GM19240 (cell line): ENCODE measurements at regions not wholly inside any gene's neighbourhood (a gene's known extent, or its start where the extent isn't known, plus 50 kb on each side); places are given as distances from the start of the nearest gene placed in this dataset.
"Not testable (repeated sequence)": the region's sequence is repeated elsewhere in the genome, so short reads cannot be mapped to it uniquely, and the experiment has no call there.

Source experiments
- DNase-seq: peaks from one replicate; pipeline ENCODE4 v3.0.0; 2011; ENCODE audit warnings: low spot score; ENCODE audit not compliant: insufficient read length

DNA sequence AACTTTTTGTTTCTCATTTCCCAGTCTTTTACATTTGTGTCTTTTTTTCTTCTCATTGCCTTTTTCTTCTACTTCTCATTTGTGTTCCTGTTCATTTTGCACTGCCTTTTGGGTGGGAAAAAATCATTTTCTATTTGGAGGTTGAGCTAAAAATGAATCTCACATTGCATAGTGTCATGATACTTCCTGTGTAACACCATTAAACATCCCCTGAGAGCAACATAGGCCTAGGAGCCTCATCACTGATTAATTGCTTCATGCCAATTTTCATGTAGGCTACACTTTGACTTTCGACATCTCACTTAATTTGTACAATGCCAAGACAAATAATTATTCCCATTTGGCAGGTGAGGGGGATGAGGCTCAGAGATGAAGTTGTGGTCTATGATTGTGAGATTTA lies 279.2 kb downstream of the EDEM1 start:
- DNase-seq = no peak

DNA sequence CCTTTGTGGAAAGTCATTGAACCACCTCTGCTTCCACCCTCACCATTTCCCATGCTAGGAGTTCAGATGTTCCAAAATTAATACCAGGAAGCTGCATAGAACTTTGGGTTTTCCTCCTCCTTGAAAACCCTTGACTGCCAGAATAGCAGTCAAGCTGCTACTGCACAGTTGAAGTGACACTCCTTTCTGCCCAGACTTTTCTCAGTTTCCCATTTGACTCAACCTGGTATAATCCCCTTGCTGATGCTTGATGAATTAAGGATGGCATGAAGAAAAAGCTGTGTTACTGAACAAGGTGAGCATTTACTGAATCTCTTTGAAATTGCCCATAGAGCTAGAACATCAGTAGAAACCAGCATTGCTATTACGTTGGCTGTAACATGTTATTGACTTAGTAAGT lies 286.0 kb downstream of the EDEM1 start:
- DNase-seq = no peak

DNA sequence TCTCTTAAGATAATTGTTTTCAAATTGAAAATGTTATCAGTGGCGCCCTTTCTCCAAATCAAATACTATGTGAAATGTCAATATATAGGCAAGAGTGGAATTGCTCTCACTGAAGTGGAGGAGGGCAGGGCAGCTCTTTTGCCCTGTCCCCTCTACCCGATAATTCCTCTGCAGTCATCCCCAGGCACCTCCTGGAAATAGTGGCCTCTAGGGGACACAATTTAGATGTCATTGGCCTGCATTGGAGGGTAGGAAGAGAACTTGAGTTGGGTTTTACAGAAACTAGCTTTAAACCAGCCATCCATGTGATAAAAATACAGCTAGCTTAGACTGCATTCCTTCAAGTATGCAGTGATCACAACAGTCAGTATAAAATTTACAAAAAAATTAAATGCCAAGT lies 288.9 kb downstream of the EDEM1 start:
- no peak for DNase-seq

DNA sequence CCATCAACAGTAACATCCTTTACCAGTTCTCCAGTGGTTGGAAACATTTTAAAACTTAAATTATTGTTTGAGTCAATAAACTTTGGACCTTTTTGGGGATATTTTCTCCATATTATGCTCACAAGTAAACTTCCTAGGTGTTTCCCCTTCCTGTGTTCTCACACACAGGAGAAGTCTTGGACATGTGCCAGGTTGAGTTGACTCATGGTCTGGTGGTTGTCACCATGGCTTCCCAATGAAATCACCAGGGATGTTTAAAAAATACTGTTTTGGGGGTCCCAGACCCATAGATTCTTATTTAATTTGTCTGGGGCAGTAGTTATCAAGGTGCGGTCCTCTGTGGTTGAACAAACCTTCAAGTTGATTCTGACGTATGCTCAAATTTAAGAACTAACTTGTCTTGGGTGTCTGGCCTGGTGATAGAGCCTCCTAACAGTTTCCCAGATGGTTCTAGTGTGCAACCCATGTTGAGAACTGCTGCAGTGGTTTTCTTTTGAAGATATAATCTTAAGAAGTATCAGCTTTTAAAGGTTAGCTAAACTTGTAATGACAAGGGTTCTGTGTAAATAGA lies 291.8 kb downstream of the EDEM1 start:
- DNase-seq = no peak

DNA sequence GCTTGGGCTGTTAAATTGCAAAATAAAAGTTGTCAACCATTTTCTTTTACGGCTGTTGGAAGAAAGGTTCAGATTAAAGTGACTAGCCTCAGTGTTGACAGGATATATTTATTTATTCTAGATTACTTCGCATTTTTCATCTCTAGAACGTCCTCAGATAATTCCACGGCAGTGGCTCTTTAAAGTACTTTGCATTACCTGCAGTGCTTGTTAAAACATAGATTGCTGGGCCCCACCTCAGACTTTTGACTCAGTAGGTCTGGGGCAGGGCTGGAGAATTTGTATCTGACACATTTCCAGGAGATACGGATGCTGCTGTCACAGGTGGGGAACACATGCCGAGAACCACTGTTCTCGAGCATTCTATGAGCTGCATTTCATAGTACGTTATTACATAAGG lies 292.7 kb downstream of the EDEM1 start:
- no peak for DNase-seq

DNA sequence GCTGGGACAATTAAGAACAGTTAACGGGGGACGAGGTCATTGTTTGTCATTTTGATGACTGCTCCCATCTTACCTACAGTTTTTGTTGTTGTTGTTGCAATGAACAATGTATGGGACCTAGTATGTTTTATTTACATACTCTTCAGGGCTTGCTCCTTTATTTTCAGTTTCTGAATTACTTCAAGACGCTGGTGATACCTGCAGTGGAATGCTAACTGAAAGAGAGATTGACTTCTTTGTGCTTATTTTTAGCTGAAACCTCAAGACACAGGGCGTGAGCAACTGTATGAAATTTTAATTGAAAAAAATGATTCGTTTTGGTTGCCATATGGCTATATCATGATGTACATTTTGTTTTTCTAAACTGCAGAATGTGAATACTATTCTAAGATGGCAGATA lies 297.9 kb downstream of the EDEM1 start:
- DNase-seq = no peak

DNA sequence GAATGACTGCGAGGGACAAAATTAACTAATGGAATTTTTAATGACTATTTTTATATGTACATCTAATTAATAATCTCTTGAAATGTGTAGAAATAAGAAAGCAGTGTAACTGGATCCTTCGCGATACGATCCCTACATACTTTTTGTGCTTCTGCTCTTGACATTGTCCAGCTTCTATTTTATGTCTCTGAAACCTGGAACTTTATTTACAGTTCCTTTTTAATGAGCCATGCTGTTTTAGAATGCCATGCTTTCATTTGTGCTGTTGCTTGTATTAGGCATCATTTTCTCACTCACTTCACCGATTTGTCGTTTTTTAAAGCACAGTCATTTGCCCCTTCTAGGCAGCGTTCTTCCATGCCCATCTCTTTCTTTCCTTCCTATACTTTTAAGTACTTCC lies 301.3 kb downstream of the EDEM1 start:
- DNase-seq = no peak

DNA sequence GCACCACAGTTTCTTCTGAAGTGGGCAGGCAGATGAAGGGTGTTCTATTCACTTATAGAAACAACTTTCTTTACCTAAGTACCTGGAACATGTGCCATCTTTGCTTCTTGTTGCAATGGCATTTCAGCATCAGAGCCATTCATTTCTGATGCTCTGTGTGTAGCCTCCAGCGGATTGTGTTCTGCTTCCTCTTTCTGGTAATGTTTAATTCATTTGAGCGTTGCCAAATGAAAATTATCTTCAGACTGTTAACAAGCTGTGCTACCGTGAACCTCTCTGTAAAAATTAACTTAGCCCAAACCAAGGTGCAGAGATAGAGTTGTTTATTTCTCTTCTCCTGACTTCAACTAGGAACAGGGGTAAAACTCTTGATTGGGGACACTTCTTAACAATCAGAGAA lies 302.0 kb downstream of the EDEM1 start:
- no peak for DNase-seq

DNA sequence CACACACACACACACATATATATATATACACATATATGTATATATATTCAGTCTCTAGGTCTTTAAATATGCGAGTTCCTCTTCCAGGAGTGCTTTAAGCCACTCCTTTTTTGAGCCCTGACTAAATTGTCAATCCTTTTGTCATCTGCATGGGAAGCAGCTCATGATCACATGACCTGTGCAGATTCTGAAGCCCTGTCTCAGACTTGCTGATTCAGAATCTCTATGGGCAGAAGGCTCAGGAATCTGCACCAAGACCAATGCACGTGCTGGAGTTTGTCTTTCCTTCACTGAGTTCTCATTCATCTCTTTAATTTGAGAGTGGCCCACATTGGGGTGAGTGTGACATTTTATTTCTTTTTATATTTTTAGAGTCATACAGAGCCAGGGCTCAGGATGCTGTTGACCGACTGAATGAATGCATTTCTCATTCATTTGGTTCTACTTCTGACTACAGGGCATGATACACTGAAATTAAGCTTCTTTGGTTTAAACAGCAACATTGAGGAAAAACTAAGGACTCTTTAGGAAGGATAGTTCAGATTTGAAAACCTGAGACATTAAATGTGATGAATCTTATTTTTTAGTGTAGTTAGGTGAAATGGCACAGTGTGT lies 307.5 kb downstream of the EDEM1 start:
- DNase-seq = no peak

DNA sequence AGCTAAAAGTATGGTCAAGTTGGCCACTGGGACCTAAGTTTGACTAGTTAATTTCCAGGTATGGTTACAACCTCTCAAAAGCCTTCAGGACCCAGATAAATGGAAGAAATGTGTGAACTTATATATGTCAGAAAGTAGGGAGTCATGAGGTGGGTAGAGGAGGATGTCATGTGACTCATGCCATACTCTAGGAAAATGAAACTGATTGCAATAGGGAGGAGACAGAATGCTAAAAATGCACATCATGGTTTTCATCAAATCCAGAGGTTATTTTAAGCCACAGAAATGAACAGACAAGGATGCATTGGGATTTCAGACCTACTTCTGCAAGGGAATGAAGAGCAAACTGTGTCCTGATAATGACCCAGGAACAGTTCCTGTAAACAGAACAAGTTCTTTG lies 310.0 kb downstream of the EDEM1 start:
- no peak for DNase-seq

DNA sequence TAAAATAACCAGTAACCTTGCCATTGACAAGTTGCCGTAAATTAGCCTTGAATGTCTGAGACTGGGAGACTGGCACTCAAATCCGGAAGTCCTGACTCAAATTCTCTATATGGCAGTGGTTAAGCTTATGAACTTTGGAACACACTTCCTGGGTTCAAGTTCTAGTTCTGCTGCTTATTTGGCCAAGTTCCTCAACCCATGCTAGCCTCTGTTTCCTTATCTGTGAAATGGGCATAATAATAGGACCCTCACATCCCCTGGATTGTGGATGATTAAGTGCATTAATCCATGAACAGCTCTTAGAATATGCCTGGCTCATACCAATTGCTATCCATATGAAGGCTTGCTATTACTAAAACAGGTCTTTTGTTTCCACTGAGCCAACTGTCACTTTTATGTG lies 311.5 kb downstream of the EDEM1 start:
- no peak for DNase-seq

DNA sequence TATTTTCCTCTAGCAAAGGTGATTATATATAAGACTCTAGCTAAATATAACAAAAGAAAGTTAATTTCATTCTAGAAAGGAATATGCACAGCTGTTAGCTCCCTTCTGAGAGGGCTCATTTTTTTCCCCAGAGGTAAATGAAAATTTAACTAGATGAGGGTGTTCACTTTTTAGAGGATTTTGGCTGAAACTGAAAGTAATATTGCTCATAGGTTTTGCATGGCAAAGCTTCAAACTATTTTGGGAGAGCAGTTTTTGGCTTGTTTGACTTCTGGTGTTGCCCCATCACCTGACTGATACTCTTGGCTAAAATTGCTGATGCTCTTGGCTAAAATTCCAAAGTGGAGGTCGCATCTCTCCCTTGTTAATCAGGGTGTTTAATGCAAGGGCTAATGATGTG lies 311.9 kb downstream of the EDEM1 start:
- no peak for DNase-seq

DNA sequence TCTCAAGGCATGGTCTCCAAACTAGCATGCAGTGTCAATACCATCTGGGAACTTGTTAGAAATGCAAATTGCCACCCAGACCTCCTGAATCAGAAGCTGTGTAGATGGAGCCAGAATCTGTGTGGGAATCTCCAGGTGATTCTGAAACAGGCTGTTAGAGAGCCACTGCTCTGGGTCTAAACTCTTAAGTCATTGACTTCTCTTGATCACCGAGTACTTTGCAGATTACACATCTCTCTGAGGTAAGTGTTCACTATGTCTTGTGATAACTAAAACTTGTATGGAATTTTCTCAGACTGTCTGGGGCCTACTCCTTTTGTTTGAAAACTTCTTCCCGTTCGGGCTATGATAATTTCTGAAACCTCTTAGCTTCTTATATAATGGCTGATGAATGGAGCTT lies 315.6 kb downstream of the EDEM1 start:
- DNase-seq = no peak

DNA sequence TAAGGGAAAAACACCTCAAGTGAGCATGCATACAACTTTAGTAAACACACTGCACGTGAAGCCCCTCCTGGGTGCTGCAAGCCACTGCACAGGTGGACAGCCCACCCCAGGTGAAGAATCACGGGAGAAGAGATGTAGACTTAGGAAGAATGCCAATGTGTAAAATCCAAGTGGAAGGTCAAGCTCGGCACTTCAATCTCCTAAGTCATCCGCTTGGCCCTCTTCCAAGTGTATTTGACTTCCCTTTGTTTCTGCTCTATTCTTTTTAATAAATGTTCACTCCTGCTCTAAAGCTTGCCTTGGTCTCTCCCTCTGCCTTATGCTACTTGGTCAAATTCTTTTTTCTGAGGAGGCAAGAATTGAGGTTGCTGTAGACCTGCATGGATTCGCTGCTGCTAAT lies 316.6 kb downstream of the EDEM1 start:
- no peak for DNase-seq

DNA sequence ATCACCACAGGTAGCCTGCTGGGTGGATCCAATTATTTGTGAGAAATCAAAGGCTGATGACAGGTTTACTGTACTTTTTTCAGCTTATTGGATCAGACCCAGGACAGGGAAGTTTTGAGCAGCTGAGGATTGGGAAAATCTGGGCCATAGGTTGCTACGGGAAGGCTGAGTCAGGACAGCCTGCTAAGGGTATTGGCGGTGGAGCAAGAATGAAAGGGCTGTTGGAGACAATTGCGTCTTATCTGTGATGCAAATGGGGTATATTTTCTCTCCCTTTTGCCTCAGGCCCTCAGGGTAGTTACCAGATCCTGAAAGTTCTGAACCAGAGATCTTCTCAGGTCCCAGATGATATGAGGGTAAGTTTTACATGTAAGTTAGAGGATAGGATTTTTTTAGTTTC lies 317.7 kb downstream of the EDEM1 start:
- no peak for DNase-seq

DNA sequence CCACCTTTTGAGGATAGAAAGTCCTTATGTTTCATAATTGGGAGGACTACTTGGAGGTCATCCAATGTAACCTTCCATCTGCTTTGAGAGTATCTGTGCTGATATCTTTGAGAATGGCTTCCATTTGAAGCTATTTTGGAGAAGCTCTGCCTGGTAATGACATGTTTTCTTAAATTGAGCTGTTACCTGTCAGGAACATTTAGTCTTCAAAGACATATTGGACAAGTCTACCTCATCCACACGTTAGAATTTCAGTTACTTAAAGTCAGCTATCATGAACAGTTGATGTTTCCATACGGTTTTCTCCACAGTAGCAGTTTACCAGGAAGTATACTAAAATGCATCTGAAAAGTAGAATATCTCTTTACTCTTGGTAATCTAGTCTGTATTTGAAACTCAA lies 318.5 kb downstream of the EDEM1 start:
- no peak for DNase-seq

DNA sequence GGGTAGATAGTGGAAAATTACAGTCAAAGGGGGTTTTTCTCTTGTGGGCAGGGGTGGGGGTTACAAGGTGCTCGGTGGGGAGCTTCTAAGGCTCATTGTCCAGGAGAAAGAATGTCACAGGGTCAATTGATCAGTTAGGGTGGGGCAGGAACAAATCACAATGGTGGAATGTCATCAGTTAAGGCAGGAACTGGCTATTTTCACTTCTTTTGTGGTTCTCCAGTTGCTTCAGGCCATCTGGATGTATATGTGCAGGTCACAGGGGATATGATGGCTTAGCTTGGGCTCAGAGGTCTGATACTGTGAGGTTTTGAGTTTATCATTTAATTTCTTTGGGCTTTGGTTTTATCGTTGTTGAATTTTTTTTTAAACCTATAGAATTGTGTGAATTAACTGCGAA lies 321.4 kb downstream of the EDEM1 start:
- not testable (repeated sequence) for DNase-seq

DNA sequence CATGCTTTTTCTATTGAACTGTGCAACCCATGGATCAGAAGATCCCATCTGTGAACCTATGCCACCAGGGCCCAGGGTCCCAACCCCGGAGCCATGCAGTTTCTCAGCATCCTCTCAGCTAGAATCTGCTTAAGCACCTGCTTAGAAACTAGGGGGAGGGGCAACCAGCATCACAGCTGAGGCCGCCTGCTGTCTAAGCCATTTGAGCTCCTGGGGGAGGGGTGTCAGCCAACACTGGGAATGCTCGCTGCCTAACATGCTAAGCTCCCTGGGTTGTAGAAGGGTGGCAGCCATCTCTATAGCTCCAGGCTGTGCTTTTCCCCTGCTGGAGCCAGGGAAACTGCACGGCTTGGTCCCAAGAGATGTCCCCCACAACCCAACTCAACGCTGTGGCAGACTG lies 322.8 kb downstream of the EDEM1 start:
- no peak for DNase-seq

DNA sequence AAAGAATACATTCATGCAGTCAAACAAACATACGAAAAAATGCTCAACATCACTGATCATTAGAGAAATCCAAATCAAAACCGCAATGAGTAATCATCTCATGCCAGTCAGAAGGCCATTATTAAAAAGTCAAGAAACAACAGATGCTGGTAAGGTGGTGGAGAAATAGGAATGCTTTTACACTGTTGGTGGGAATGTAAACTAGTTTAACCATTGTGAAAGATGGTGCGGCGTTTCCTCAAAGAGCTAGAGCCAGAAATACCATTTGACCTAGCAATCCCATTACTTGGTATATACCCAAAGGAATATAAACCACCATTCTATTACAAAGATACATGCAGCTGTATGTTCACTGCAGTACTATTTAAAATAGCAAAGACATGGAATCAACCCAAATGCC lies 330.4 kb downstream of the EDEM1 start:
- DNase-seq = no peak

DNA sequence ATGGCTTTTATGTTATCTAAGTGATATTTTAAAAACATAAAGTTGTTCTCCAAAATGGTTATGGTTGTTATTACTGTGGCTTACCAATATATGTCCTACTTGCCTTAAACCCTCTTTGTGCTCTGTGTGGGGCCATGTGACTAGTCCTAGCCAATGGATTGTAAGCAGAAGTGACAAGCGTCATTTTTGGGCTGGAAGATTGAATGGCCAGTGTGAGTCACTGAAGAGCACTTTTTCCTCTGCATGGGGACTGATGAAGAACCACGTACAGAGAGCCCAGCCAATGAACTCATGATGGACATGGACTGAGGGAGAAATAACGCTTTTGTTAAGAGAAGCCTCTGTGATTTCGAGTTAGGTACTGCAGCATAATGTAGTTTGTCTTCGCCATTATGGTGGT lies 332.7 kb downstream of the EDEM1 start:
- no peak for DNase-seq

DNA sequence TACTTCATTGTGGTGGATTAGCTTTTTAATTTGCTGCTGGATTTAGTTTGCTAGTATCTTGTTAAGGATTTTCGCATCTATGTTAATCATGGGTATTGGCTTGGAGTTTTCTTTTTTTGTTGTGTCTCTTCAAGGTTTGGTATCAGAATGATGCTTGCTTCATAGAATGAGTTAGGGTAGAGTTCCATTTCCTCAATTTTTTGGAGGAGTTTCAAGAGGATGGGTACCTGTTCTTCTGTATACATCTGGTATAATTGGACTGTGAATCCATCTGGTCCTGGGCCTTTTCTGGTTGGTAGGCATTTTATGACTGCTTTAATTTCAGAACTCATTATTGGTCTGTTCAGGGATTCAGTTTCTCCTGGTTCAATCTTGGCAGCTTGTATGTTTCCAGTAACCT lies 335.6 kb downstream of the EDEM1 start:
- no peak for DNase-seq

DNA sequence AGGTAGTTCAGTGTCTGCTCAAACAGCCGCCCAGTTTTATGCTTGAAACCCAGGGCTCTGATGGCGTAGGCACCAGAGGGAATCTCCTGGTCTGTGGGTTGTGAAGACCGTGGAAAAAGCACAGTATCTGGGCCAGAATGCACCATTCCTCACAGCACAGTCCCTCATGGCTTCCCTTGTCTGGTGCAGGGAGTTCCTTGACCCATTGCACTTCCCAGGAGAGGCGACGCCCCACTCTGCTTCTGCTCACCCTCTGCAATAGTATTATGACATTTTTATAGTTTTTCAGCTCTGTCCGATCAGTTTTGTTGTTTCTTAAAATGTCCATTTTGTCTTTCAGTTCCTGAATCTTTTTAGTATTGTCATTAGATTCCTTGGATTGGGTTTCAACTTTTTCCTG lies 343.5 kb downstream of the EDEM1 start:
- DNase-seq = no peak

DNA sequence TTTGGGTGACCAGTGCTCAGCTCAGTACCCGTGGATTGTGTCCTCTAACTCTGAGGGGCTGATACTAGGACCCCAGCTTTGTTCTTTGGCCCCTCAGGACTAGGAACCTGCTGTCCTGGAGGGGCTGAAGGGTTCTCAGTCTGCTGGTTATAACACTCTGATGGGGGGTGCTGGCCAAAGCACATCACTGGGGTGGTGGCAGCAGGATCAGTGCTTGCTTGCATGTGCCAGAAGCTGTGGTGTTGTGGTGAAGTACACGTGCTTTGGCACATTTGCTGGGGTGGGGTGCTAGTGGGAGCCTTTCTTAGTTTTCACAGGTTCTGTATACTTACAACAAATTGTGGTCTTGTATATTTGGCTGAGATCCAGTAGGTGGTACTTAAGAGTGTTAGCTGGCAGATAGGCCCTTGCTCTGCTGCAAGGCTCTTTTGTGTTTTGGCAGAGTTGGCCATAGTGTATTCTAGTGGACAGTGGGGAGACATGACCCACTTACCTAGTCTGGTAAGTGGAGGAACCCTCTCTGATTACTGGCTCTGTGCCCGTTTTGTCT lies 344.3 kb downstream of the EDEM1 start:
- no peak for DNase-seq

DNA sequence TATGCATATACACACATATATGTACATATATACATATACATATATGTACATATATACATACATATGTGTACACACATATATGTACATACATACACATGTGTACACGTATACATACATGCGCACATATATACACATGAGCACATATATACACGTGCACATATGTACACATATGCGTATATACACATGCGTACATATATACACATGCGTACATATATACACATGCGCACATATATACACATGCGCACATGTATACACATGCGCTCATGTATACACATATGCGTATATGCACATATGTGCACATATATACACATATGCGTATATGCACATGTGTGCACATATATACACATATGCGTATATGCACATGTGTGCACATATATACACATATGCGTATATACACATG lies 353.0 kb downstream of the EDEM1 start:
- DNase-seq = no peak
